ENCODE measurements at regions not wholly inside any gene's neighbourhood (a gene's known extent, or its start where the extent isn't known, plus 50 kb on each side); places are given as distances from the start of the nearest gene placed in this dataset.

DNA sequence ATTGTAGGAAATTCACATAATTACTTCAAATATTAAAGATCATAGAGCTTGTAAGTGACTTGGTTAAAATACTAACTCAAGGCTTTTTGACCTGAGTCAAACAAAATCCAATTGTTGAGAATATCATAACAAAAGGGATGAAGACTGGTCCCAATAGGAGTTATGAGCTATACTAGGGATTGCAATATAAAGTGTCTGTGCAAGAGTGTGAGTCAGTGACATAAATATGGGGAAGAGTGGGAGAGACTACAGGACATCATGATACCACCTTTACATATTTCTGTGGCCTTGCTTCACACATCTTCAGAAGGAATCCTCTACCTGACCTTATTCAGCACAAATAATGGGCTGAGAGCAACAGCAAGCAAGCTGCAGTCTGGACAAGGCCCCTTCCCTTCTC lies 180.9 kb upstream of the SLC24A2 start:
- H3K4me1 ChIP-seq, result no peaks in the 10 kb centered on the region
- intact Hi-C loops (cut with DNase I; ENCODE audit: low total_unique reads), result loop anchor here (5.0 kb wide), 1 partner anchor 58 kb away; no protein-coding TSS in a partner anchor

GRCh38 chr9:19967888-19968459 lies 179.1 kb upstream of the SLC24A2 start:
- Histone ChIP-seq H3K27ac (no peak overlapping the region), H3K4me3 (no peak overlapping the region), H3K4me1 (no peaks in the 10 kb centered on the region), H3K9me3 (no peaks in the 10 kb centered on the region), H3K27me3 (no peaks in the 10 kb centered on the region), H3K36me3 (no peaks in the 10 kb centered on the region)
- no peak for DNase-seq
- intact Hi-C loops (cut with DNase I; ENCODE audit: low total_unique reads), result loop anchor here (5.0 kb wide), 1 partner anchor 59 kb away; no protein-coding TSS in a partner anchor
- TF ChIP-seq, protein P1, sequence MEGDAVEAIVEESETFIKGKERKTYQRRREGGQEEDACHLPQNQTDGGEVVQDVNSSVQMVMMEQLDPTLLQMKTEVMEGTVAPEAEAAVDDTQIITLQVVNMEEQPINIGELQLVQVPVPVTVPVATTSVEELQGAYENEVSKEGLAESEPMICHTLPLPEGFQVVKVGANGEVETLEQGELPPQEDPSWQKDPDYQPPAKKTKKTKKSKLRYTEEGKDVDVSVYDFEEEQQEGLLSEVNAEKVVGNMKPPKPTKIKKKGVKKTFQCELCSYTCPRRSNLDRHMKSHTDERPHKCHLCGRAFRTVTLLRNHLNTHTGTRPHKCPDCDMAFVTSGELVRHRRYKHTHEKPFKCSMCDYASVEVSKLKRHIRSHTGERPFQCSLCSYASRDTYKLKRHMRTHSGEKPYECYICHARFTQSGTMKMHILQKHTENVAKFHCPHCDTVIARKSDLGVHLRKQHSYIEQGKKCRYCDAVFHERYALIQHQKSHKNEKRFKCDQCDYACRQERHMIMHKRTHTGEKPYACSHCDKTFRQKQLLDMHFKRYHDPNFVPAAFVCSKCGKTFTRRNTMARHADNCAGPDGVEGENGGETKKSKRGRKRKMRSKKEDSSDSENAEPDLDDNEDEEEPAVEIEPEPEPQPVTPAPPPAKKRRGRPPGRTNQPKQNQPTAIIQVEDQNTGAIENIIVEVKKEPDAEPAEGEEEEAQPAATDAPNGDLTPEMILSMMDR (IDR thresholded peaks at IDR 0.05), result no peak

More for the DNA sequence above, 180.9 kb upstream of the SLC24A2 start:
- H3K4me3 ChIP-seq, result no peak overlapping the region
- DNase-seq, result no peak
- H3K27ac ChIP-seq, result no peak overlapping the region
- TF ChIP-seq, protein P1 (IDR thresholded peaks at IDR 0.05), result no peak
- no peaks in the 10 kb centered on the region for H3K27me3 ChIP-seq
- H3K36me3 ChIP-seq, result no peaks in the 10 kb centered on the region
- H3K9me3 ChIP-seq, result no peaks in the 10 kb centered on the region

DNA sequence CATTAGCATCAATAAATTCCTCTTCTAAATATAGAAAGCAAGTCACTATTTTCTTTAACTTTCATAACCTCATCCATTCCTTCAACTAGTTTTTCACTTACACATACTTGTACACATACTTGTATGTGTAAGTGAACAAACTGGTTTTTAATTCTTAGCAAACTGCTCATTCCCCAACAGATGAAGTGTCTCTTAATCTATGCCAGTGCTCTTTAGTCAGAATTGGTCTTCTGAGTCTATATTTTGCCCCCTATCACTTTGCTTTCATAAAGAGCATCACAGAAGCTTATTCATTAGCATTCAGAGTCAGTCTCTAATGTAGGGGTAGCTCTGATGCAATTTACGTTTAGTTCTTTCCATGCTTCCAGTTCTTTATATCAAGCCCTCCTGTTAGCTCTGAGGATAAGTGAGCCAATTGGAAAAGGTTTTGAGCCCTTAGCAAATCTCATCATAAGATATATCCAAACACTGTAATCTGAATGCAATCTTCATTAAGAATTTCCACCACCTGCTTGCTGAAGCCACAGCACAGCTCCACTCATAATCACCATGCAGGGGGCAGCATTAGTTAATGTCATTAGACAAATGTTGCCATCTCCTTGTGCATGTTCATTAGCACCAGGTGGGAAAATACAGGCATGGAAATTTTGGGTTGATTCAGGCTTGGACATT lies 178.5 kb upstream of the SLC24A2 start:
- H3K4me3 ChIP-seq, result no peak overlapping the region
- H3K27me3 ChIP-seq, result no peaks in the 10 kb centered on the region
- no peaks in the 10 kb centered on the region for H3K36me3 ChIP-seq
- intact Hi-C loops (cut with DNase I; ENCODE audit: low total_unique reads), result loop anchor here (5.0 kb wide), 1 partner anchor 60 kb away; no protein-coding TSS in a partner anchor
- H3K27ac ChIP-seq, result no peak overlapping the region
- no peaks in the 10 kb centered on the region for H3K9me3 ChIP-seq
- DNase-seq, result no peak
- no peaks in the 10 kb centered on the region for H3K4me1 ChIP-seq
- TF ChIP-seq, protein P1 (IDR thresholded peaks at IDR 0.05), result no peak

GRCh38 chr9:19965336-19965735 lies 176.5 kb upstream of the SLC24A2 start:
- intact Hi-C loops (cut with DNase I; ENCODE audit: low total_unique reads), result loop anchor here (5.0 kb wide), 1 partner anchor 62 kb away; no protein-coding TSS in a partner anchor
- TF ChIP-seq, protein P1 (IDR thresholded peaks at IDR 0.05), result no peak

GRCh38 chr9:19947996-19948395 lies 159.2 kb upstream of the SLC24A2 start:
- Histone ChIP-seq H3K4me3 (no peak overlapping the region), H3K27me3 (no peaks in the 10 kb centered on the region), H3K27ac (no peak overlapping the region), H3K4me1 (no peaks in the 10 kb centered on the region), H3K36me3 (no peaks in the 10 kb centered on the region), H3K9me3 (no peaks in the 10 kb centered on the region)
- intact Hi-C loops (cut with DNase I; ENCODE audit: low total_unique reads), result no loop called here
- DNase-seq, result no peak
- TF ChIP-seq, protein P1 (IDR thresholded peaks at IDR 0.05), result no peak

More at GRCh38 chr9:19965336-19965735, 176.5 kb upstream of the SLC24A2 start:
- H3K27ac ChIP-seq, result no peak overlapping the region
- no peak overlapping the region for H3K4me3 ChIP-seq
- no peak for DNase-seq
- H3K36me3 ChIP-seq, result no peaks in the 10 kb centered on the region
- H3K4me1 ChIP-seq, result no peaks in the 10 kb centered on the region
- H3K27me3 ChIP-seq, result no peaks in the 10 kb centered on the region
- H3K9me3 ChIP-seq, result no peaks in the 10 kb centered on the region

Measured in tibial artery (tissue), 4 donors.